CD4-positive, alpha-beta T cell treated with Interferon gamma for 1 hour (primary cell): ENCODE measurements at regions not wholly inside any gene's neighbourhood (a gene's known extent, or its start where the extent isn't known, plus 50 kb on each side); places are given as distances from the start of the nearest gene placed in this dataset.
"Not testable (repeated sequence)": the region's sequence is repeated elsewhere in the genome, so short reads cannot be mapped to it uniquely, and the experiment has no call there.

Experiments used
- DNase-seq: peaks from one replicate; pipeline ENCODE4 v3.0.0-alpha.2; 2020

GRCh38 chr16:85448557-85449190 lies 164.4 kb upstream of the GSE1 start:
- peak; percentile 27 for DNase-seq

- DNase-seq: no peak
Measured at GRCh38 chr16:85449191-85449884, 163.8 kb upstream of the GSE1 start.

- DNase-seq: no peak
Measured at GRCh38 chr16:85449885-85450245, 163.3 kb upstream of the GSE1 start.

GRCh38 chr16:85451142-85451541 lies 162.0 kb upstream of the GSE1 start:
- DNase-seq: not testable (repeated sequence)

GRCh38 chr16:85451641-85452363 lies 161.3 kb upstream of the GSE1 start:
- DNase-seq: no peak

GRCh38 chr16:85452364-85453193 lies 160.5 kb upstream of the GSE1 start:
- no peak for DNase-seq

GRCh38 chr16:85453194-85453678 lies 159.9 kb upstream of the GSE1 start:
- no peak for DNase-seq

- DNase-seq: no peak
Measured at GRCh38 chr16:85453703-85454102, 159.4 kb upstream of the GSE1 start.

- no peak for DNase-seq
Measured at GRCh38 chr16:85454171-85454872, 158.8 kb upstream of the GSE1 start.

- DNase-seq: no peak
Measured at GRCh38 chr16:85455534-85455933, 157.6 kb upstream of the GSE1 start.

- no peak for DNase-seq
Measured at GRCh38 chr16:85457366-85457765, 155.8 kb upstream of the GSE1 start.

- no peak for DNase-seq
Measured at GRCh38 chr16:85458968-85459367, 154.2 kb upstream of the GSE1 start.

- no peak for DNase-seq
Measured at GRCh38 chr16:85459529-85460251, 153.4 kb upstream of the GSE1 start.

- DNase-seq: no peak
Measured at GRCh38 chr16:85460252-85461021, 152.7 kb upstream of the GSE1 start.

- DNase-seq: no peak
Measured at GRCh38 chr16:85461022-85461813, 151.9 kb upstream of the GSE1 start.

- DNase-seq: no peak
Measured at GRCh38 chr16:85461814-85462713, 151.1 kb upstream of the GSE1 start.

GRCh38 chr16:85462714-85463611 lies 150.2 kb upstream of the GSE1 start:
- DNase-seq: no peak
